ENCODE measurements at regions not wholly inside any gene's neighbourhood (a gene's known extent, or its start where the extent isn't known, plus 50 kb on each side); places are given as distances from the start of the nearest gene placed in this dataset.

DNA sequence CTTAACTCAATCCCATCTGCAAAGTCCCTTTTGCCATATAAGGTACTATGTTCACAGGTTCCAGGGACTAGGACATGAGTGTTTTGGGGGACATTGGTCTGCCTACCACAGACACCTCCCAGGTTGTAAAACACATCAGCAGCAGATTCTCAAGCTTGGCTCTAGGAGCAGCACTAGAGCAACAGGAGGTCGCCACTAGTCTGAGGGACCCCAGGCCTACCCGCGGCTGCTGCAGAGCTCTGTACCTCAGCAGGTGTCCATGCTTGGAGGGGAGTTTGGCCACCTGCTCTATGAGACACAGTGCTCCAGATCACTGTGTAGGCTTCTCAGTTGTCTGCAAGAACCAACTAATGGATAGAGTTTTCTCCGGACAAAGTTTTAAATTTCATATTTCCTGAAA, 262.2 kb upstream of the ARRDC3 start:
- no peaks in the 10 kb centered on the region for H4K20me1 ChIP-seq (ENCODE audit: control insufficient read depth, insufficient read depth)
- in situ Hi-C loops (cut with MboI) (no loop called here), intact Hi-C loops (cut with micrococcal nuclease; ENCODE audit: unreplicated experiment) (no loop called here)
- H3K9me3 ChIP-seq (replicated peaks; ENCODE audit: control insufficient read depth, insufficient read depth, low read length), result no peaks in the 10 kb centered on the region
- no TSS peak for BruUV-seq (replicated peaks)
- H3K9ac ChIP-seq (ENCODE audit: control insufficient read depth, insufficient read depth, low read length), result no peak overlapping the region
- POLR2A ChIA-PET, result no interaction called here
- H3K4me2 ChIP-seq (ENCODE audit: control insufficient read depth, insufficient read depth), result no peak overlapping the region
- CTCF ChIA-PET, result no interaction called here
- no peaks in the 10 kb centered on the region for H3K27me3 ChIP-seq (replicated peaks in 1 of 2; ENCODE audit: control insufficient read depth in 2 of 2, insufficient read depth in 2 of 2, low read length in 1 of 2)
- ATAC-seq (no peak), DNase-seq (ENCODE audit: low read depth, low spot score) (no peak), FAIRE-seq (no peak)
- no peaks in the 10 kb centered on the region for H3K4me1 ChIP-seq (ENCODE audit: control insufficient read depth, insufficient read depth, low read length)
- SMC1A ChIA-PET (ENCODE audit: uncharacterized antibody, unreplicated experiment), result no interaction called here
- no peaks in the 10 kb centered on the region for H3K79me2 ChIP-seq (ENCODE audit: control insufficient read depth, insufficient read depth, low read length)
- TF ChIP-seq HDAC6 (IDR thresholded peaks at IDR 0.05; ENCODE audit: unreplicated experiment), result no peak
- no peak for TF ChIP-seq RCOR1 (conservative IDR thresholded peaks at IDR 0.05; ENCODE audit: low read depth, low read length)
- no peak for TF ChIP-seq MYC (IDR thresholded peaks at IDR 0.05; ENCODE audit: insufficient read depth, insufficient read length, insufficient replicate concordance, low read length, severe bottlenecking)
- no peak for TF ChIP-seq TCF7 (IDR thresholded peaks at IDR 0.05; ENCODE audit: borderline replicate concordance)
- no peak for TF ChIP-seq IRF4 (IDR thresholded peaks at IDR 0.05; ENCODE audit: low read depth, low read length)
- TF ChIP-seq ZBED1 (IDR thresholded peaks at IDR 0.05; ENCODE audit: borderline replicate concordance), result no peak
- no peak for TF ChIP-seq ATF7 (IDR thresholded peaks at IDR 0.05; ENCODE audit: low read depth)
- TF ChIP-seq ASH2L (IDR thresholded peaks at IDR 0.05; ENCODE audit: borderline replicate concordance, low read depth), result no peak
- no peak for TF ChIP-seq PAX5 (IDR thresholded peaks at IDR 0.05; ENCODE audit: borderline replicate concordance, low read depth, low read length)
- TF ChIP-seq, protein P1, sequence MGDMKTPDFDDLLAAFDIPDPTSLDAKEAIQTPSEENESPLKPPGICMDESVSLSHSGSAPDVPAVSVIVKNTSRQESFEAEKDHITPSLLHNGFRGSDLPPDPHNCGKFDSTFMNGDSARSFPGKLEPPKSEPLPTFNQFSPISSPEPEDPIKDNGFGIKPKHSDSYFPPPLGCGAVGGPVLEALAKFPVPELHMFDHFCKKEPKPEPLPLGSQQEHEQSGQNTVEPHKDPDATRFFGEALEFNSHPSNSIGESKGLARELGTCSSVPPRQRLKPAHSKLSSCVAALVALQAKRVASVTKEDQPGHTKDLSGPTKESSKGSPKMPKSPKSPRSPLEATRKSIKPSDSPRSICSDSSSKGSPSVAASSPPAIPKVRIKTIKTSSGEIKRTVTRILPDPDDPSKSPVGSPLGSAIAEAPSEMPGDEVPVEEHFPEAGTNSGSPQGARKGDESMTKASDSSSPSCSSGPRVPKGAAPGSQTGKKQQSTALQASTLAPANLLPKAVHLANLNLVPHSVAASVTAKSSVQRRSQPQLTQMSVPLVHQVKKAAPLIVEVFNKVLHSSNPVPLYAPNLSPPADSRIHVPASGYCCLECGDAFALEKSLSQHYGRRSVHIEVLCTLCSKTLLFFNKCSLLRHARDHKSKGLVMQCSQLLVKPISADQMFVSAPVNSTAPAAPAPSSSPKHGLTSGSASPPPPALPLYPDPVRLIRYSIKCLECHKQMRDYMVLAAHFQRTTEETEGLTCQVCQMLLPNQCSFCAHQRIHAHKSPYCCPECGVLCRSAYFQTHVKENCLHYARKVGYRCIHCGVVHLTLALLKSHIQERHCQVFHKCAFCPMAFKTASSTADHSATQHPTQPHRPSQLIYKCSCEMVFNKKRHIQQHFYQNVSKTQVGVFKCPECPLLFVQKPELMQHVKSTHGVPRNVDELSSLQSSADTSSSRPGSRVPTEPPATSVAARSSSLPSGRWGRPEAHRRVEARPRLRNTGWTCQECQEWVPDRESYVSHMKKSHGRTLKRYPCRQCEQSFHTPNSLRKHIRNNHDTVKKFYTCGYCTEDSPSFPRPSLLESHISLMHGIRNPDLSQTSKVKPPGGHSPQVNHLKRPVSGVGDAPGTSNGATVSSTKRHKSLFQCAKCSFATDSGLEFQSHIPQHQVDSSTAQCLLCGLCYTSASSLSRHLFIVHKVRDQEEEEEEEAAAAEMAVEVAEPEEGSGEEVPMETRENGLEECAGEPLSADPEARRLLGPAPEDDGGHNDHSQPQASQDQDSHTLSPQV (IDR thresholded peaks at IDR 0.05), result no peak
- TF ChIP-seq, protein P2, sequence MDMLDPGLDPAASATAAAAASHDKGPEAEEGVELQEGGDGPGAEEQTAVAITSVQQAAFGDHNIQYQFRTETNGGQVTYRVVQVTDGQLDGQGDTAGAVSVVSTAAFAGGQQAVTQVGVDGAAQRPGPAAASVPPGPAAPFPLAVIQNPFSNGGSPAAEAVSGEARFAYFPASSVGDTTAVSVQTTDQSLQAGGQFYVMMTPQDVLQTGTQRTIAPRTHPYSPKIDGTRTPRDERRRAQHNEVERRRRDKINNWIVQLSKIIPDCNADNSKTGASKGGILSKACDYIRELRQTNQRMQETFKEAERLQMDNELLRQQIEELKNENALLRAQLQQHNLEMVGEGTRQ (IDR thresholded peaks at IDR 0.05; ENCODE audit: borderline replicate concordance, low read depth, low read length), result no peak
- TF ChIP-seq TCF3 (IDR thresholded peaks at IDR 0.05; ENCODE audit: borderline replicate concordance, insufficient read depth, low read depth, low read length), result no peak
- no peak for TF ChIP-seq CREB1 (IDR thresholded peaks at IDR 0.05; ENCODE audit: low read depth)
- no peak overlapping the region for H3K4me3 ChIP-seq
- H3K27ac ChIP-seq (ENCODE audit: control insufficient read depth, insufficient read depth), result no peak overlapping the region
- RAD21 ChIA-PET (ENCODE audit: unreplicated experiment), result no interaction called here
- WGBS (ENCODE audit: insufficient coverage, insufficient replicate concordance, low lambda C conversion rate, missing lambda C conversion rate), result 54% methylated on average over 4 of the region's 4 CpGs
- no peaks in the 10 kb centered on the region for H3K36me3 ChIP-seq (ENCODE audit: control insufficient read depth in 2 of 2, insufficient read depth in 2 of 2, low read length in 1 of 2)
- H2AFZ ChIP-seq (ENCODE audit: control insufficient read depth, low read depth, low read length), result no peak overlapping the region

All from GM12878 (cell line).